NOMO-1 (cell line): ENCODE measurements at regions not wholly inside any gene's neighbourhood (a gene's known extent, or its start where the extent isn't known, plus 50 kb on each side); places are given as distances from the start of the nearest gene placed in this dataset.

Experiments
- DNase-seq, 2 experiments: peaks; one replicate each; lab custom pipeline; 2025; ENCODE audit not compliant: unreplicated experiment in 2 of 2; lab: John Stamatoyannopoulos, UW

- DNase-seq: peak; percentile 59
Observed at GRCh38 chr4:180058691-180059215, 2184.4 kb upstream of the TENM3 start.

GRCh38 chr4:180059216-180059881 lies 2183.9 kb upstream of the TENM3 start:
- DNase-seq: peak; percentile 41 to 54

DNA sequence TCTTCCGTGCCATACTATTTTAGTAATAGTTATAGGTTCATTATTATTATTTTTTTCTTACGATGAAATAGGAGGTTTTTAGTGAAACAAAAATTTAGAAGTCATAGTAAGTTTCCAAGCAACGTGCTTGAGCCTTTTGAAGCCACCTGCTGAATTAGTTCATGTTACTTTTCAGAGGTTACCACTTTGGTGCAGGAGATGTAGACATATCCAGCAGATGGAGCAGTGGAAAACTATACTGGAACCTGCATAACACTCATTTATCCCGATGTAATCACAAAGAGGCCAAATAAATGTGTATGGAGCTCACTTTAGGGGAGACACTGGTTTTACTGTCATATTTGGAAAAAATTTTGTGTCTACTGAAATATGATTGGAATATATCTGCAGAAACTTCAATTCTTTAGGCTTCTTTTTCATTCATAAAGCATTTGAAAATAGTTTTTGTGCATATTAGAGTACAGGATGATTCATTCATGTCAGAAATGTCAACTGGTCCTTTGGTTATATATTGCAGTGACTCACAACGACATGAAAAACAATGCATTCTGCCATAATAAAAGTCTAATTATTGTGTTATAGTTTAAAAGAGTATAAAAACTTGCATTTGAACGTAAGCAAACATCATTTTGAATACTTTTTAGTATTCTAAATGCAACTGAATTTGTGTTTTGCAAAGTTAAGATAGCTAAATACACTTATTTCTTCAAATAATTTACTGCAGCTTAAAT lies 2182.9 kb upstream of the TENM3 start:
- DNase-seq: peak in 1 of 2 experiments; percentile 70

- no peak for DNase-seq
Observed at GRCh38 chr4:180081072-180081471, 2162.1 kb upstream of the TENM3 start.

- no peak for DNase-seq
Observed at GRCh38 chr4:180084561-180084960, 2158.6 kb upstream of the TENM3 start.

GRCh38 chr4:180086480-180087190 lies 2156.6 kb upstream of the TENM3 start:
- no peak for DNase-seq

DNA sequence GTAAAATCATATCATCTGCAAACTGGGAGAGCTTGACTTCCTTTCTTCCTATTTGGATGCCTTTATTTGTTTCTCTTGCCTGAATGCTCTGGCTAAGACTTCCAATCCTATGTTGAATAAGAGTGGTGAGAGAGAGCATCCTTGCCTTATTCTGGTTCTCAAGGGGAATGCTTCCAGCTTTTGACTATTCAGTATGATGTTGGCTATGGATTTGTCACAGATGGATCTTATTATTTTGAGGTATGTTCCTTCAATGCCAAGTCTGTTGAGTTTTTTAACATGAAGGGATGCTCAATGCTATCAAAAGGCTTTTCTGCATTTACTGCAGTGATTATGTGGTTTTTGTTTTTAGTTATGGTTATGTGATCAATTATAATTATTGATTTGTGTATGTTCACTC lies 2144.6 kb upstream of the TENM3 start:
- no peak for DNase-seq

- peak; percentile 72 to 84 for DNase-seq
Observed at GRCh38 chr4:180099957-180100356, 2143.2 kb upstream of the TENM3 start.

DNA sequence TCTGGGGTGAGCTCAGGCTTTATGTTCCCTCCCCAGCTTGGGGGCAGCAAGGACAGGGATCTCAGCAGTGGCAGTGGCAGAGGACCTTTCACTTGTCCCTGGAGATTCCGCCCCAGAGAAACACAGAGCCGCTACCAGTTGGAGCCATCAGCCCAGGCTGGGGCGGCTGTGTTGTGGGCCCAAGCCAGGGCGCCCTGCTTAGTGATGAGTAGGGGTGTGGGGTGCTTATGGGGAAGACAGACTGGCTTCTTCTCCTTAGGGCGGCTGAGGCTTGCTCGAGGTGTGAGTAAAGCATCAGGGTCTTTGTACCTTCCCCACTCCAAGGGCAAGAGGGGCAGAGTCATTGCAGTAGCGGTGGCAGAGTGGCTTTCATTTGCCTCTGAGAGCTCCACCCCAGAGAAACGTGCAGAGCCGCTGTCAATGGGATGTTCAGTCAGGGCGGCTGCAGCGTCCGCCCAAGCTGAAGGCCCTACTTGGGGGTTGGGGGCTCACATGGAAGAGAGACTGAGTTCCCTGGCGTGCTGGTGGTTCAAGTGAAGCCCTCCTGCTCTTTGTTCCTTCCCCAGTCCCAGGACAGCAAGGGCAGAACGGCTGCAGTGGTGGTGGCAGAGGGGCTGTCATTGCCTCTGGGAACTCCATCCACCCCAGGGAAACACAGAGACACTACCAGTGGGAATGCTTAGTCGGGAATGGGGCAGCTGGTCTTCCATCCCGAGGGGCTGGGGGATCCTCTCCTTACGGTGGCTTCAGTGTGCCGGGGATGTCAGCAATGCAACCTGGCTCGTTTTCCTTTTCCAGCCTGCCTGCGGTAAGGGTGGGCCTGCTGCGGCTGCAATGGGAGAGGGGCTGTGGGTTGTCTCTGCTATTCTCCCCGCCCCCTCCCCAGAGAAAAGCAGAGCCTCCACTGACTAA lies 2142.5 kb upstream of the TENM3 start:
- no peak for DNase-seq

- DNase-seq: no peak
Observed at GRCh38 chr4:180101348-180102083, 2141.7 kb upstream of the TENM3 start.

GRCh38 chr4:180103794-180104193 lies 2139.4 kb upstream of the TENM3 start:
- no peak for DNase-seq

DNA sequence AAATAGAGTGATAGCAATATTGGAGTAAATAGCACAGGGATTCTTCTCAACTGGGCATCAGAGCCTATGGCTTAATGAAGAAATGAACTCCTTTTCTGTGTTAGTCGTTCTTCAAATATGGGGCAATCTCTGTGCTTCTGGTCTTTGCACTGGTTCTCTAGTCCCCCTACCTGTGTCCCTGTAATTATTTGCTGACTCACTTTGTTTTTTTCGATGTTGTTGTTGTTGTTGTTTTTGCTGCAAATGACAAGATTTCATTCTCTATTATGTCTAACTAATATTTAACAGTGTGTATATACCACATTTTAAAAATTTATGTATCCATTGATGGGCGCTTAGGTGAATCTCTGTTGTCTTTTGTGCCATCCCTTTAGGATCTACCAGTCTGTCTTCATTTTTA lies 2137.8 kb upstream of the TENM3 start:
- no peak for DNase-seq

DNA sequence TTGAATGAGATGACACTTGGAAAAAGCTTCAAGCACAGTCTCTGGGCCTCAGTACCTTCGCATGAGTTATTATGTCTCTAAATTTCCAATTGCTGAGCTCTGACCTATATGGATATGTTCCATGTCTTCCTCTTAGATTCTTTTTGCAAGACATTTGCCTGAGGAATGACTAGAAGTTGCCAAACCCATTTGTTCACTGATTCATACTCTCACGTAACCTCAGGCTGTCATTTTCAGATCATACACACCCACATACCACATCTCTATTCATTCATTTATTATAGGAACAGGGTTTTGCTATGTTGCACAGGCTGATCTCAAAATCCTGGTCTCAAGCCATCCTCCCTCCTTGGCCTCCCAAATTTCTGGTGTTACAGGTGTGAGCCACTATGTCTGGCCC lies 2137.1 kb upstream of the TENM3 start:
- DNase-seq: no peak

DNA sequence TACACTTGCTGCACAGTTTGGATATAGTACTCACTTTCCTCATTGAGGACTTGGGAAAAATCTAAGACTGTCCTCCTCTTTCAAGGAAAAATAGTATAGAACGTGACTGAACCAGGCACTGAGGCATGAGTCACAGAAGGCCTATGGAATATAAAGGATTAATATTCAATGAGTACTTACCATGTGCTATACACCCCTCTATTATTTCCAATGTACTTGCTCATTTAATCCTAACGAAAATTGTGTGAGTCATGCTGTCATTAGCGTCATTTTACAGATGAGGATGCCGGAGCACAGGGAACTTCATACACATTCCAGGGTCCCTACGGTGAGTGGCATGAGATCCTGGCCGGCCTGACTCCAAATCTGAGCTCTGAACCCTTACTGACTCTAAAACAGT lies 2136.2 kb upstream of the TENM3 start:
- no peak for DNase-seq

DNA sequence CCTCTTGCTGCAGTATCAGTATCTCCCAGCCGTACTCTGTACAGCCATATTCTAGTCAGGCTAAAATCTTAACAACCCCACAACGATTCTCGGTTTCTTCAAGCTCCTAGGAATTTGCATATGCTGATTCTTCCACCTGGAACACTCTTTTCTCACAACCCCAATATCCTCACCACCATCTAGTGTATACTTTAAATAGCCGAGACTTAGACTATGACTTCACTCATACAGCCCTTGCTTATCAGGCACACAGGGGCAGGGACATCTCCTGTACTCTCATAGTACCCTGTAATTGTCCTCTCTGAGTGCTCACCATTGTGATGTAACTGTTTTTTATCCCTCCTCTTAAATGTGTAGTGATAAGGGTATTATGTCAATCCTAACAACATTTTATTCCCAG lies 2126.4 kb upstream of the TENM3 start:
- no peak for DNase-seq

GRCh38 chr4:180120068-180120467 lies 2123.1 kb upstream of the TENM3 start:
- DNase-seq: peak in 1 of 2 experiments; percentile 51

DNA sequence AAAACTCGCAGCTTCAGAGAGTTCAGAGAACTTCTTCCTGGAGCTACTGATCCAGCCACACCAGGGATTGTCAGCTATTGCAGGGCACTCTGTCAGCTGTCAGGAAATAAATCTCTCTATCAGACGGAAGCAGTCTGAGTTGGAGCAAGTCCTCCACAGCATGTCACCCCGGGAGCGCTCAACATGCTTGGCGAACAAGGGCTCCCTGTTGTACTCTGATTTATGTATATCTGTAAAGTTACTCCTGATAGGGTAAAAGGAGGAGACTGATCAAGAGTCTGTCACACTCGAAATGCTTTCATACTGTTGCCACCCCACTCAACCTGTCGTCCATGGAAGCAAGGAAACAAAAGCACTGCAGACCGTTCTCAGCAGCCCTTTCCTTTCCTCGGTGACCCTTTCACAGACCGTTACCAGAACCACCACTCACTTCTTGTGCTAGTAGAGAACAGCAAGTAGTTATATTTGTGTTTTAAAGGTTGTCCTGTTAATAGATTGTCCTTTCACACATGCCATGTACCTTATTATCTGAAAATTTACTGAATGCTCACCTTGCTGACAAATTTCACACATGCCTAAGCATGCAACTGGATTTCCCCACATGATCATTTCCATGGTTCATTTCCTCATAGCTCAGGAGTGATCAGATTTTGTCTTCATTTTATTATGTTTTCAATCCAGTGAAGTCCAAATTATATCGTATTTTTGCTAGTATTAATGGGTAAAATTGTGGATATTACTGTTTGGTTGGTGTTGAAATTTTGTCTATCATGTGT lies 2108.9 kb upstream of the TENM3 start:
- peak in 1 of 2 experiments; percentile 51 for DNase-seq

- DNase-seq: no peak
Observed at GRCh38 chr4:180141734-180142133, 2101.5 kb upstream of the TENM3 start.

- no peak for DNase-seq
Observed at GRCh38 chr4:180148737-180149136, 2094.5 kb upstream of the TENM3 start.
